GM23338 (cell line): ENCODE measurements at regions not wholly inside any gene's neighbourhood (a gene's known extent, or its start where the extent isn't known, plus 50 kb on each side); places are given as distances from the start of the nearest gene placed in this dataset.

Experiments
- ATAC-seq: fragments of 200-7000 bp; cut with Tn5 transposase; 3 replicates; pipeline ENCODE4 v1.9.1; 2020
- DNase-seq: peaks from one replicate; pipeline ENCODE4 v3.0.0-alpha.2; 2015; ENCODE audit warnings: low spot score
- H2AFZ ChIP-seq: fragments of 200-600 bp; sonication (generic); 2 replicates; pipeline ENCODE4 v1.8.0; 2016; ENCODE audit warnings: antibody characterized with exemption, mild to moderate bottlenecking, moderate library complexity
- H3F3A ChIP-seq: fragments of 200-600 bp; sonication (generic); replicated peaks from 2 replicates; pipeline ENCODE4 v1.8.0; 2017; ENCODE audit warnings: antibody characterized with exemption, mixed run types, low read depth
- H3K27ac ChIP-seq: fragments of 200-600 bp; sonication (generic); 2 replicates; pipeline ENCODE4 v1.6.1; 2016; ENCODE audit warnings: low read depth
- H3K27me3 ChIP-seq: fragments of 200-600 bp; sonication (generic); 2 replicates; pipeline ENCODE4 v1.8.0; 2016; ENCODE audit warnings: mild to moderate bottlenecking, mixed run types, moderate library complexity; ENCODE audit not compliant: insufficient read depth
- H3K36me3 ChIP-seq: fragments of 200-600 bp; sonication (generic); 2 replicates; pipeline ENCODE4 v1.8.0; 2016; ENCODE audit warnings: mild to moderate bottlenecking; ENCODE audit not compliant: insufficient read depth
- H3K4me1 ChIP-seq: fragments of 200-600 bp; sonication (generic); 2 replicates; pipeline ENCODE4 v1.8.0; 2016; ENCODE audit warnings: mild to moderate bottlenecking, moderate library complexity; ENCODE audit not compliant: insufficient read depth
- H3K4me2 ChIP-seq: fragments of 200-600 bp; sonication (generic); 2 replicates; pipeline ENCODE4 v1.7.1; 2017; ENCODE audit warnings: mixed run types
- H3K4me3 ChIP-seq: fragments of 200-600 bp; sonication (generic); 2 replicates; pipeline ENCODE4 v1.6.1; 2016; ENCODE audit warnings: mixed run types
- H3K79me2 ChIP-seq: fragments of 200-600 bp; sonication (generic); replicated peaks from 2 replicates; pipeline ENCODE4 v1.8.0; 2017; ENCODE audit warnings: mild to moderate bottlenecking; ENCODE audit not compliant: insufficient read depth
- H3K9me2 ChIP-seq: fragments of 200-600 bp; sonication (generic); 2 replicates; pipeline ENCODE4 v1.8.0; 2017; ENCODE audit not compliant: insufficient read depth
- H4K20me1 ChIP-seq: fragments of 200-600 bp; sonication (generic); replicated peaks from 2 replicates; pipeline ENCODE4 v1.8.0; 2017; ENCODE audit warnings: mild to moderate bottlenecking; ENCODE audit not compliant: insufficient read depth
- H3K27ac Mint-ChIP-seq: 2 replicates; pipeline ENCODE4 v1.8.0; 2020; ENCODE audit warnings: inconsistent platforms, mild to moderate bottlenecking, moderate library complexity, mixed read lengths
- H3K27me3 Mint-ChIP-seq: 3 replicates; pipeline ENCODE4 v1.8.0; 2022; ENCODE audit warnings: low read depth, mild to moderate bottlenecking, moderate library complexity, mixed read lengths, inconsistent platforms; ENCODE audit not compliant: insufficient read depth, poor library complexity
- H3K36me3 Mint-ChIP-seq: 3 replicates; pipeline ENCODE4 v1.8.0; 2021; ENCODE audit warnings: low read depth, mild to moderate bottlenecking, inconsistent platforms, moderate library complexity, mixed read lengths
- H3K4me1 Mint-ChIP-seq: 3 replicates; pipeline ENCODE4 v1.8.0; 2020; ENCODE audit warnings: mild to moderate bottlenecking, inconsistent platforms, mixed read lengths
- H3K4me3 Mint-ChIP-seq: 3 replicates; pipeline ENCODE4 v1.8.0; 2021; ENCODE audit warnings: moderate library complexity, mild to moderate bottlenecking, inconsistent platforms, mixed read lengths
- H3K9me3 Mint-ChIP-seq: 3 replicates; pipeline ENCODE4 v1.8.0; 2020; ENCODE audit warnings: moderate library complexity, mild to moderate bottlenecking, inconsistent platforms, mixed read lengths
- EZH2 ChIP-seq: fragments of 200-600 bp; sonication (generic); IDR thresholded peaks from one replicate; pipeline ENCODE4 v1.8.0; 2017; ENCODE audit warnings: antibody characterized with exemption, mild to moderate bottlenecking, low read depth; ENCODE audit not compliant: unreplicated experiment
- STAT1 ChIP-seq: IDR thresholded peaks from one replicate; pipeline ENCODE4 v1.6.1; 2016; ENCODE audit warnings: antibody characterized with exemption; ENCODE audit not compliant: unreplicated experiment
- ZNF462 ChIP-seq: fragments of 250-450 bp; sonication (Bioruptor Pico); IDR thresholded peaks from 2 replicates; pipeline ENCODE4 v1.5.0; 2020; ENCODE audit warnings: mild to moderate bottlenecking, moderate library complexity
- TF ChIP-seq, protein P1 (sequence below): IDR thresholded peaks from 2 replicates; pipeline ENCODE4 v1.6.1; 2016; ENCODE audit warnings: antibody characterized with exemption

DNA sequence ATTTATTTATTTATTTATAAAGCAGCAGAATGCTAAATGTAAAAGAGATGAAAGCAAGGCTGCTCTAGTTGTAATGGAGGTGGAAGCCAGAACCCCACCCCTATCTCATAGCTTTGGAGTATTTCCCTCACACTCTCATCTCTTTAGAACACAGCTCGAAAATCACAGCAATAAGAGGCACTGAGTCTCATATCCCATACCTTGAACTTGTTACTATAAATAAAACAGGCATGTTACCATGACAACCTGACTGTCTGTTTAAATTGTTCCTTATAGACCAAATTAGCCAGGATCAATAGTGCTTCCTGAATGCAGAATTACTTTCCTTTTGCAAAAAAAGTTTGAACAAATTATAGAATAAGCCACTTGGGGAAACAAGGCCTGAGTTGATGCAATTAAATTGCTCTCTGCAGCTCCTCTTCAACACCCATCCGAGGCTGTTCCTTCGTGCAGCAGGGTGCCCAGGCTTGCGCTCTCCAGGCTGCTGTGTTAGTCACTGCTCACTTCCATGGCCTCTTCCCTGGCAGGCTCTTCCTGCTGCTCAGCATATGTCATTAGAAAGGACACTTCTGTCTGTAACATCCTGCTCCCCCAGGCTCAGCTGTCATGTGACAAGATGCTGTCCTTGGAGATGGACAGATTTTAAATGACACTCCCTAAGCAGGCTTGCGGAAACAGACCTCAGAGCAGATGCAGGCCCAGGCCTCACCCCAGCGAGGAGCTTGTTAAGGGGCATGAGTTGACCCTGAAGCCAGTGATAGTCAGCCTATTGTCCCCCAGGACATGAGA is 120.2 kb downstream of the CARTPT start:
- H3K36me3 Mint-ChIP-seq = no peaks in the 10 kb centered on the region
- no peaks in the 10 kb centered on the region for H3K79me2 ChIP-seq
- H3K27me3 Mint-ChIP-seq = no peaks in the 10 kb centered on the region
- no peaks in the 10 kb centered on the region for H3K4me1 ChIP-seq
- no peak overlapping the region for H3K27ac ChIP-seq
- H3K4me1 Mint-ChIP-seq = peaks cover 8% of the 10 kb centered on the region
- H3K9me2 ChIP-seq = no peaks in the 10 kb centered on the region
- H3K27ac Mint-ChIP-seq = no peak overlapping the region
- no peaks in the 10 kb centered on the region for H4K20me1 ChIP-seq
- no peak overlapping the region for H3K4me3 Mint-ChIP-seq
- H3K9me3 Mint-ChIP-seq = peaks cover 3% of the 10 kb centered on the region; the same call in 1 of the 3 replicates
- H3F3A ChIP-seq = no peaks in the 10 kb centered on the region
- no peak for DNase-seq
- no peak overlapping the region for H3K4me2 ChIP-seq
- TF ChIP-seq ZNF462 (CRISPR knock-in tag) (no peak), STAT1 (no peak), EZH2 (no peak)
- TF ChIP-seq, protein P1, sequence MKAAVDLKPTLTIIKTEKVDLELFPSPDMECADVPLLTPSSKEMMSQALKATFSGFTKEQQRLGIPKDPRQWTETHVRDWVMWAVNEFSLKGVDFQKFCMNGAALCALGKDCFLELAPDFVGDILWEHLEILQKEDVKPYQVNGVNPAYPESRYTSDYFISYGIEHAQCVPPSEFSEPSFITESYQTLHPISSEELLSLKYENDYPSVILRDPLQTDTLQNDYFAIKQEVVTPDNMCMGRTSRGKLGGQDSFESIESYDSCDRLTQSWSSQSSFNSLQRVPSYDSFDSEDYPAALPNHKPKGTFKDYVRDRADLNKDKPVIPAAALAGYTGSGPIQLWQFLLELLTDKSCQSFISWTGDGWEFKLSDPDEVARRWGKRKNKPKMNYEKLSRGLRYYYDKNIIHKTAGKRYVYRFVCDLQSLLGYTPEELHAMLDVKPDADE = no peak
- H3K27me3 ChIP-seq = no peaks in the 10 kb centered on the region
- H3K36me3 ChIP-seq = no peaks in the 10 kb centered on the region
- H3K4me3 ChIP-seq = no peak overlapping the region
- no peak overlapping the region; the same call in 1 of the 2 replicates for H2AFZ ChIP-seq
- no peak for ATAC-seq
